DMS53 (cell line): ENCODE measurements at regions not wholly inside any gene's neighbourhood (a gene's known extent, or its start where the extent isn't known, plus 50 kb on each side); places are given as distances from the start of the nearest gene placed in this dataset.

Experiments
- DNase-seq: peaks from one replicate; lab custom pipeline; 2025; lab: John Stamatoyannopoulos, UW

DNA sequence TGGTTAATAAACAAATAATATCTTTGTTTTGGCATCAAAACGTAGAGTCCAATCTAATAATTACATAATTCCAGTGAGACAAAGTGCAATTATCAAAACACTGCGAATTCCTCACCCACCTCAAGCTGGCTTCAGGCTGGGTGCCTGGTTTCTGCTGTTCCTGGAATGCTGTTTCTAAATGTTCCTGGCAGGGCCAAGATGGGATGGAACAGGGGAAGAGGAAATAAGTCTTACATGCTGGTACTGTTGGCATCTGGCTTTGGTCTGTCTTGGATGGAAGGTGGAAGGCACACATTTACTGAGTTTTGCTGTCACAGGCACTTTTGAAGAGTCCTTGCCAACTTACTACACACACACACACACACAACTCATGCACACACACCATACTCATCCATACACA, 101.9 kb upstream of the SLCO3A1 start:
- DNase-seq = no peak

DNA sequence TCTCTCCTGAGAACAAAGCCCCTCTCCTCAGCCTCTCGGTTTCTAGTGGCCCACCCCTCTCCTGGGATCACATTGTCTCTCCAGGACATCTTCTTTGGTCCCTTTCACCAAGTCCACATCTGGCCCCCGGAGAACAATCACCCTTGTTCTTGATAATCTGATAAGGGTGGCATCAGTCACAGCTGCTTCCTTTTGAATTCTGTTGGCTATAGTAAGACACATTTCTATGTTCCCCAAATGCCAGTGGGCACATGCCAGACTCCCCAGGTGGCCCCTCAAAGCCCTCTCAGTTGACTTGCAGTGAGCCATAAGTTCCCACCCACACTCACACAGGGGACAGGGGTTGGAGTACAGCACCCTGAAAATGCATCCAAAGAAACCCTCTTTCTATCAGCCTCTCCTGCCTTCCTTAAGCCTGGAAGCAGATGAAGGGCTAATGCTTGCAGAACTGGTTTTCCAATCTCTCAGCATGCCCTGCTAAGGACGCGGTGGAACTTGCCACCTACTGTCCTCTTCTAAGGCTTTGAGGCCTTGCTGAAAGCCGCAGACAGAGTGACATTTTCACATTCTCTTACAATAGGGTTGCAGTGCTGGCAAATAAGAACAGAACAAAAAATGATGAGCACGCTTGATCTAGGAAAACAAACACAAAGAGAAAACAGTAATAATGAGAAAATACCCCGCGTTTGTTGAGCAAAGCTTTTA, 101.3 kb upstream of the SLCO3A1 start:
- DNase-seq = peak; percentile 21

GRCh38 chr15:91759560-91759959, 93.9 kb upstream of the SLCO3A1 start:
- no peak for DNase-seq

- no peak for DNase-seq
Measured at GRCh38 chr15:91765660-91766059, 87.8 kb upstream of the SLCO3A1 start.

DNA sequence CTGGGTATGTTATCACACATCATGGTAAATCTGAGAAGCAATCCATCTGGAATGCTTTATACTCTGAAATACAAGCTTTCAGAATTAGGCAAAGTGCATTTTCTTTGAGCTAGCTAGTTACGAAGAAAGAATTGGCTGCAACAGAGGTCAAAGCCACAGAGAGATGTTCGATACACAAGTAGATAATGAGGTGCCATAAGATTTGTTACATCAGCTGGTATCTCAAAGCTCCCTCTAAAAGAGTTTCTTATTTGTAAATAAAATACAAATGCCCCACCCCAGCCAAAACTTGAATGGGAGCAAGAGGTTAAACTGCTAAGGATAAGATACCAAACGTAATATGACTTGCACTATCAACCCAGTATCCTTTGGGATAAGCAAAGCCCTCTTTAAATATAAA, 84.0 kb upstream of the SLCO3A1 start:
- no peak for DNase-seq

DNA sequence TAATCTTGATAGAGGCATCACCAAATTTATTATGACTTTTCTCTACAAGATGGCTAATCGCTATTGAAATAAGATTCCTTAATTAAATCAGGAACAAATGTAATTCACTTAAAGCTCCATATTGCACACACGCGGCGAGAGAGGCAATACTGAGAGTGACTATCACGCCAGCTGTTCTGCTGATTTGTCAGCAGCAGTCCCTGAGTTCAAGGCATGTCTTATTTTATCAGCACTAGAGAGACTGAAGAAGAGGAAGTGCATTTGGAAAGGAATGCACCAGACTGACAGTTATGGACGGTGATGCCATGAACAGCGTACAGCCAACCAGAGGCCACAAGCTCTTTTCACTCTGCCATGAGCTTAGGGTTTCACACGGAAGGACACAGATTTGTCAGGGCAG, 83.6 kb upstream of the SLCO3A1 start:
- no peak for DNase-seq

DNA sequence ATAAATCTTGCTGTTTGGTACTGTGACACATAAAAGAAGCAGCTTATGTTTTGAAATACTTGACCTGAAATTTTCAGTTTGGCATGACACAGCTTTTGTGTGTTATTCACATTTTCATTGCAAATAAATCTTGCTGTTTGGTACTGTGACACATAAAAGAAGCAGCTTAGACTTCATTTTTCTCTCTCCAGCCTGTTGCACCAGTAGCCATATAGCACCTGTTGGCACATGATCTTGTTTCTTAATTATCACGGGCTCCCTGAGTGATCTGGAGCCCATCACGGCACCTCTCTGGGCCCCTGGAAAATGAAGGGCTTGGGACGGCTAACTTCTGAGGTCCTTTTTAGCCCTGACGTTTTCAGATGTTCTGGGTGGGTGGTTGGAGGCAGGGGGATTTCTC, 77.4 kb upstream of the SLCO3A1 start:
- no peak for DNase-seq

GRCh38 chr15:91779960-91780359, 73.5 kb upstream of the SLCO3A1 start:
- DNase-seq = no peak

DNA sequence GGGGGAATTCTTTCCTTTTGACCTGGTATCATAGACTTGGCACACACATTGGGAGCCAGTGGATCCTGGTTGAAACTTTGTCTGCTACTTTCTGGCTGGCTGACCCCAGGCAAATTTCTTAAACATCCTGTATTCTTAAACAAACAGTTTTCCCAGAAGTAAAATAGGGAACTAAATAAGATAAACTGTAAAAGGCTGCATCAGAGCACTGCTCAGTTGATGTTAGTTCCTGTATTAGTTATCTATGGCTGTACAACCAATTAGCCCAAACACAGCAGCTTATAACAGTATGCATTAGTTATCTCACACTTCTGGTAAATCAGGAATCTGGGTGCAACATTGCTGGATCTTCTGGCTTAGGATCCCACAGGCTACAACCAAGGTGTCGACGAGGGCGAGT, 73.1 kb upstream of the SLCO3A1 start:
- DNase-seq = no peak

- no peak for DNase-seq
Measured at GRCh38 chr15:91782221-91782620, 71.3 kb upstream of the SLCO3A1 start.

DNA sequence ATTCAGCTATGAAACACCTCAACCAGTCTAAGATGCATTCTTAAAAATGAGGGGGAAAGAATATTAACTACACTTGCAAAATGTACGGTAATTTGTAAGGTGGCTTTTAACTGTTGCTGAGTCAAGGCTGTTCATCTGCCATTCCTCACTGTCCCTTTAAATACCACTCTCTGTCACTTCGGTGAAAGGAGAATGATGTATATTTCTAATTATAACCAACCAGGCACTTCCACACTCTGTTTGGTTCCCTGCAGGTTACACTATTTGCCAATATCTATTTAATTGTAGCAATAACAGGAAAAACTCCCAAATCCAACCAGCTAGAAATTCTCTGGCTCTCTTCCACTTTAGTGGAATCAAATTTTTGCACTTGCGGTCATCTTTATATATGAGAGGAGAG, 70.5 kb upstream of the SLCO3A1 start:
- DNase-seq = no peak

DNA sequence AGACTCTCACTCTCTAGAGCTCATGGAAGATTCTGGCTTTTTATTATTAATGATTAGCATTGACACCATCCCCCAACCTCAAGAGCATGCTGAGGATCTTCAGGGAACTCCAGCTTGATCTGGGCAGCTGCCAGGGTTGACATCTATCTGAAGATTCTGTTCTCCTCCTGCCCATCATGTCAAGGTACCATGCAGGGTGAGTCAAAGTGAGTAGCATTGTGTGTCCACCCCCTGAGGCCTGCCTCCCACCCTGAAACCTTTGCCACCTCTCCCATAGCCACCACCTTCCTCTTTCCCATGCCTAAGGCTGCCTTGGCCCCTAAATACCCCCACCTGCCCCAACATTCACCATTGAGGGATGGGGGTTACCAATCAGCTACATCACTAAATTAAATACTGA, 70.1 kb upstream of the SLCO3A1 start:
- no peak for DNase-seq

DNA sequence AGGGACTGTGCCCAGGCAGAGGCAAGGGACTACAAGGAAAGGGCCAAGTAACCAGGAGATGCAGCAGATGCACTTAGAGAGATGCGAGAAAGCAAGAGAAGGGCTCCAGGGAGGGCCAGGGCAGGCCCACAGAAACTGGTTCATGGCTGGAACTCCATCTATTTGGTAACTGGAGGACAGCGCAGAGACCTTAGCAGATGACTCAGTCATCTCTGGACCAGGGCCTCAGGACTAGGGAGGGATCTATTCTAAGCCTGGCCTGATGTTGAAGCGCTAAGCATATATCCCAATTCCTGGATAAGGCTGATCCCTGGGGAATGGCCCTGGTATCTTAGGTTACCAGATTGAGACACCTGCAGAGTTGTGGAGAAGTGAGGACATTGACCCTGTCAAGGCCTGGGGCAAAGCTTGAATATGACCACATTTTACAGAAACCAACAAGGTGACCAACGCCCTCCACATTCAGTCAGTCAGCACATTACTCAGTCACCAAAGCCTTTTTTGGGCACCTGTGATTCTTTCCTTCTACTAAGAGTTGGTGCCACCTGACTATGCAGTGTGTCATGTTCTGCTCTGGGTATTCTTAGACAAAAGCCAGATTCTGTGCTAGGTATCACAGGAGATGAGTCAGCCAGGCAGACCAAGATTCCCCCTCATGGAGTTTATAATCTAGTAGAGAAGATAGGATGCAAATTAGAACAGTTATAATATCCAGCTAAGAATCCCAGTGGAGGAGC, 68.4 kb upstream of the SLCO3A1 start:
- no peak for DNase-seq

DNA sequence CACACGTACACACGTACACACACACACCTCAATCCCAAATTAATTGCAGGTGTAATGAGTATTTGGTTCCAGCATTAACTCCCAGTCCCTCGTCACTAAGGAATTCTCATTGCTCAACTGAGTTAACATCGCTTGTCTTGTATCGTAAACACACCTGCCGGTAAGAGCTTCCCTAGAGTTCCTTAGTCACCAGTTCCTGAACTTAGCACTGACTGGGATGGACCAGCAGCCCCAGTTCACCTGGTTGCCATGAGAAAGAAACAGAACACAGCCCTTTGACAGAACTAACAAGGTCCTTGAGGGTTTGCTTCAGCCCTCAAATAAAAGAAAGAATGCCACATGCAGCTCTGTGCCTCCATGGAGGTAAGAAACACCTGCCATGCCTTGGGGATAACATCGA, 66.3 kb upstream of the SLCO3A1 start:
- DNase-seq = peak; percentile 73

- no peak for DNase-seq
Measured at GRCh38 chr15:91789136-91789535, 64.4 kb upstream of the SLCO3A1 start.

DNA sequence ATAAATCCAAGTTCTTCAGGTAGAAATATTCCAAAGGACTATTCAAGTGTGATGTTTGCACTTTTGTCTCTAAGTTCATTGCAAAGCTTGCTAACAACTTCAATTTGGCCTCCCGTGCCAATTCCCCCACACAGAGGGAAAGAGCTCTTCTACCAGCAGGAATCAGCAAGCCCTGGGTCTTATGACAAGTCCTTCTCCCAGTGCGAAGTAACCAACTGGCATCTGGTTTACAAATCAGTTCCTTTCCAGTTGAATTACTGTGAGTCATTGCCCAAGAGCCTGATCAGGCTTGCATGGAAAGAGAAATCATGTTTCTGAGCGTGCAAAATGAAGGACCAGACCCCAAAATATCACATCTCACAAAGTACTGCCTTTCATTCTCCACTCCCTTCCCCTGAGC, 62.7 kb upstream of the SLCO3A1 start:
- peak; percentile 12 for DNase-seq

DNA sequence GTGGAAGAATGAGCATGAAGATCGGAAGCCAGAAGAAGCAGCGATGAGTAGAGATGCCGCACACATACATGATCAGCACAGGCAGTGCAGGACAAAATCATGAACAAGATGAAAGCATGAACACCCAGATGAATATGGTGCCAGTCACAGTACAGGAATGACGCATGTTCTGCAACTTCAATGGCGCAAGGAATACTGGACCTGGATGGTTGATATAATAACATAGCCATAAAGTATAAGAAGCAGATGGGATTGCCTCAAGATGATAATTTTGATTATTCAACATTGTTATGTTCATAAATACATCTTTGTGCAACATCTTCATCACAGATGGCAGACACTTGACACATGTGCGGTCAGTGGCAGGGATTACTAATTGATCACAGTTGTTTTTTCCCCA, 59.7 kb upstream of the SLCO3A1 start:
- DNase-seq = no peak

- no peak for DNase-seq
Measured at GRCh38 chr15:91795235-91795634, 58.3 kb upstream of the SLCO3A1 start.

DNA sequence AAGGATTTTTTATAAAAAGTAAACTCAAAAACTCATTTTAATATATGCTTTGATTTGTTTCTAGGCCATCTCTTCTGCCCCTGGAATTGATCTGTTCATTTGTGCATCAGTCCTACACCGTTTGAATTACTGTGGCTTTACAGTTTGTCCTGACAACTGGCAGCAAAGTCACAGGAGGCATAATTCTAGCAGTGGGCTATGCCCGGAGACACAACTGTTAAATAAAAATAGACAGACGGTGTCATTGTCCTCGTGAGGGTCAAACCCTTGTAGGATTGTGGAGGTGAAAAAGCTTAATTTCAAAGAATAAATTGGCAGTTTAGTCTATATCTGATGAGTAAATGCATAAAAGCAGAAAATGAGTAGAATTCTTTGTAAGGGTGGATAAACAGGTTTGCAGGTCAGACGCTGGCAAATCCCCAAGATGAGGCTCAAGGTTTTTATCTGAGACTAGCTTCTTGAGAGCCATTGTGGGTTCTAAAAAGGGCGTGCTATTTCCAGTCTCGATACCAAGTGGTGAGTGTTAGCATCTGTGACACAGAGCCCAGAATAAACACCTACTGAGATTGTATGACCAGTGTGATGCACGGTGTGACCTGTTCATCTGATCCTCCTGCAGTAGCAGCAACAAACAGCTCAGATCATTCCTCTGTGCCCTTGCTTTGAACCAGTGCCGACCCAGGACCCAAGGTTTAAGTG, 51.5 kb upstream of the SLCO3A1 start:
- DNase-seq = peak; percentile 14

GRCh38 chr15:91803260-91803659, 50.2 kb upstream of the SLCO3A1 start:
- DNase-seq = no peak
